Stimulated activated CD8-positive, alpha-beta memory T cell treated with anti-CD3 and anti-CD28 coated beads, Interleukin-4, amount 100 ng/mL, for 1 hour (primary cell): ENCODE measurements at regions not wholly inside any gene's neighbourhood (a gene's known extent, or its start where the extent isn't known, plus 50 kb on each side); places are given as distances from the start of the nearest gene placed in this dataset.

Source experiments
- DNase-seq, 2 donors: peaks; one replicate each; pipeline ENCODE4 v3.0.0-alpha.2; 2020; ENCODE audit warnings: low read depth in 2 of 2, low spot score in 1 of 2

- no peak for DNase-seq
Measured at GRCh38 chr4:19437008-19437407, 814.7 kb upstream of the SLIT2 start.

- no peak for DNase-seq
Measured at GRCh38 chr4:19429684-19430083, 822.0 kb upstream of the SLIT2 start.

- no peak for DNase-seq
Measured at GRCh38 chr4:19425146-19425545, 826.6 kb upstream of the SLIT2 start.

GRCh38 chr4:19417256-19417655 is 834.4 kb upstream of the SLIT2 start:
- no peak for DNase-seq

GRCh38 chr4:19416146-19416545 is 835.6 kb upstream of the SLIT2 start:
- no peak for DNase-seq

- DNase-seq = no peak
Measured at GRCh38 chr4:19408490-19408889, 843.2 kb upstream of the SLIT2 start.

- DNase-seq = no peak
Measured at GRCh38 chr4:19406789-19407188, 844.9 kb upstream of the SLIT2 start.

- DNase-seq = no peak
Measured at GRCh38 chr4:19403786-19404370, 847.8 kb upstream of the SLIT2 start.

- DNase-seq = no peak
Measured at GRCh38 chr4:19402581-19403065, 849.1 kb upstream of the SLIT2 start.

GRCh38 chr4:19401301-19402080 is 850.2 kb upstream of the SLIT2 start:
- no peak for DNase-seq

GRCh38 chr4:19400820-19401219 is 850.9 kb upstream of the SLIT2 start:
- DNase-seq = no peak

GRCh38 chr4:19399001-19399400 is 852.7 kb upstream of the SLIT2 start:
- no peak for DNase-seq

- DNase-seq = no peak
Measured at GRCh38 chr4:19386786-19387185, 864.9 kb upstream of the SLIT2 start.

- DNase-seq = no peak
Measured at GRCh38 chr4:19382993-19383756, 868.5 kb upstream of the SLIT2 start.

GRCh38 chr4:19381068-19381467 is 870.6 kb upstream of the SLIT2 start:
- no peak for DNase-seq

GRCh38 chr4:19380600-19380999 is 871.1 kb upstream of the SLIT2 start:
- DNase-seq = no peak

- DNase-seq = no peak
Measured at GRCh38 chr4:19379191-19379708, 872.5 kb upstream of the SLIT2 start.

GRCh38 chr4:19375931-19376330 is 875.8 kb upstream of the SLIT2 start:
- DNase-seq = no peak

- no peak for DNase-seq
Measured at GRCh38 chr4:19375136-19375804, 876.4 kb upstream of the SLIT2 start.

- DNase-seq = no peak
Measured at GRCh38 chr4:19372390-19372789, 879.3 kb upstream of the SLIT2 start.

- DNase-seq = no peak
Measured at GRCh38 chr4:19368800-19369199, 882.9 kb upstream of the SLIT2 start.
